K562 (cell line): ENCODE measurements at regions not wholly inside any gene's neighbourhood (a gene's known extent, or its start where the extent isn't known, plus 50 kb on each side); places are given as distances from the start of the nearest gene placed in this dataset.

Experiments used
- ATAC-seq: fragments of 200-7000 bp; cut with Tn5 transposase; 3 replicates; pipeline ENCODE4 v1.9.1; 2020; ENCODE audit warnings: moderate library complexity
- BruUV-seq: library from RNA; stranded (reverse); fragments of 400-500 nt; replicated peaks from 2 replicates; lab custom pipeline; 2021; lab: Mats Ljungman, UMichigan
- CTCF ChIA-PET: fragments of 300-600 bp; formaldehyde crosslinking; extraction: SDS; loops from one replicate; lab custom pipeline; 2021; ENCODE audit warnings: low intra/inter-chr PET ratio; lab: Yijun Ruan, JAX
- POLR2A ChIA-PET: fragments of 300-600, 350-650 bp; sonication (Branson Sonifier 250); formaldehyde crosslinking; extraction: SDS; loops from one replicate; lab custom pipeline; 2021; ENCODE audit warnings: antibody characterized with exemption, inconsistent platforms; lab: Yijun Ruan, JAX
- DNase-seq, 4 experiments: peaks; one replicate each; pipeline versions ENCODE4 v3.0.0 to v3.0.0-alpha.2; 2011 to 2018; ENCODE audit warnings: low spot score in 3 of 4, mixed read lengths in 3 of 4; ENCODE audit errors: extremely low read depth in 1 of 4
- FAIRE-seq: peaks from 2 replicates; lab custom pipeline; 2011; peaks lifted over from hg19 to GRCh38; lab: Jason Lieb, UNC
- H2AFZ ChIP-seq: 2 replicates; pipeline ENCODE4 v1.6.0; 2011; ENCODE audit warnings: low read depth, low read length, control low read depth, inconsistent platforms
- H3K27ac ChIP-seq: fragments of 200-600 bp; 3 replicates; pipeline ENCODE4 v1.8.0; 2011; ENCODE audit warnings: low read depth, mild to moderate bottlenecking, control low read depth, inconsistent platforms, low read length, moderate library complexity, mixed read lengths; ENCODE audit errors: extremely low read depth
- H3K27me3 ChIP-seq, 2 experiments: fragments of 300-600 bp in 1 of 2; 2 replicates in 1 of 2; 3 replicates in 1 of 2; pipeline versions ENCODE4 v1.6.0 to v1.8.0; 2011; ENCODE audit warnings: inconsistent platforms in 2 of 2, low read length in 2 of 2, mild to moderate bottlenecking in 1 of 2, mixed read lengths in 1 of 2, moderate library complexity in 1 of 2; ENCODE audit not compliant: control insufficient read depth in 2 of 2, insufficient read depth in 2 of 2
- H3K36me3 ChIP-seq: fragments of 300-600 bp; 3 replicates; pipeline ENCODE4 v1.8.0; 2011; ENCODE audit warnings: mild to moderate bottlenecking, low read length, inconsistent platforms; ENCODE audit not compliant: control insufficient read depth, insufficient read depth
- H3K4me1 ChIP-seq, 2 experiments: fragments of 200-600 bp in 1 of 2; replicated peaks in 1 of 2; 2 replicates in 1 of 2; 3 replicates in 1 of 2; pipeline versions ENCODE4 v1.5.1 to v1.8.0; 2011; ENCODE audit warnings: inconsistent platforms in 2 of 2, low read length in 2 of 2, mild to moderate bottlenecking in 1 of 2, mixed read lengths in 1 of 2, moderate library complexity in 1 of 2; ENCODE audit not compliant: control insufficient read depth in 2 of 2, insufficient read depth in 2 of 2
- H3K4me2 ChIP-seq: 2 replicates; pipeline ENCODE4 v1.6.1; 2011; ENCODE audit warnings: low read length, control low read depth, inconsistent platforms, mixed read lengths; ENCODE audit not compliant: insufficient read depth
- H3K4me3 ChIP-seq: fragments of 200-600 bp; sonication (generic), shearing (Covaris generic); 2 replicates; pipeline ENCODE4 v1.5.1; 2016; ENCODE audit warnings: control low read depth, inconsistent platforms
- H3K79me2 ChIP-seq: fragments of 200-600 bp; 3 replicates; pipeline ENCODE4 v1.8.0; 2011; ENCODE audit warnings: low read length, inconsistent platforms; ENCODE audit not compliant: control insufficient read depth, insufficient read depth
- H3K9ac ChIP-seq, 2 experiments: 2 replicates each; pipeline versions ENCODE4 v1.6.0 to v1.6.1; 2011; ENCODE audit warnings: low read depth in 2 of 2, low read length in 2 of 2, control low read depth in 1 of 2, inconsistent platforms in 1 of 2, mild to moderate bottlenecking in 1 of 2, mixed read lengths in 1 of 2; ENCODE audit not compliant: insufficient read depth in 1 of 2
- H3K9me1 ChIP-seq: one replicate; pipeline ENCODE4 v1.6.0; 2011; ENCODE audit warnings: inconsistent platforms, mild to moderate bottlenecking, low read length, moderate library complexity; ENCODE audit not compliant: control insufficient read depth, insufficient read depth
- H3K9me3 ChIP-seq: replicated peaks from 2 replicates; pipeline ENCODE4 v1.5.1; 2011; ENCODE audit warnings: low read depth, low read length, inconsistent platforms; ENCODE audit not compliant: control insufficient read depth, insufficient read depth
- H4K20me1 ChIP-seq: replicated peaks from 2 replicates; pipeline ENCODE4 v1.6.1; 2011; ENCODE audit warnings: low read length, inconsistent platforms, mixed read lengths; ENCODE audit not compliant: control insufficient read depth, insufficient read depth
- DDX20 ChIP-seq: fragments of 450-650 bp; IDR thresholded peaks from 2 replicates; pipeline ENCODE4 v1.6.1; 2016; ENCODE audit warnings: missing genetic modification characterization, low read depth, mild to moderate bottlenecking, missing compliant biosample characterization, moderate library complexity
- HNRNPK ChIP-seq: fragments of 200-400 bp; formaldehyde crosslinking; IDR thresholded peaks from one replicate; pipeline ENCODE4 v1.6.1; 2018; ENCODE audit warnings: mild to moderate bottlenecking, low read depth, low read length; ENCODE audit not compliant: poor library complexity, severe bottlenecking
- MECOM ChIP-seq: fragments of 250-450 bp; sonication (Bioruptor Pico); IDR thresholded peaks from 2 replicates; pipeline ENCODE4 v1.8.0; 2022; ENCODE audit warnings: inconsistent platforms
- SMAD4 ChIP-seq: fragments of 250-450 bp; sonication (Bioruptor Pico); conservative IDR thresholded peaks from 2 replicates; pipeline ENCODE4 v1.8.0; 2021; ENCODE audit warnings: inconsistent platforms, mild to moderate bottlenecking, moderate library complexity
- ZNF408 ChIP-seq: fragments of 250-450 bp; sonication (Bioruptor Pico); IDR thresholded peaks from 2 replicates; pipeline ENCODE4 v1.4.0; 2020; ENCODE audit warnings: low read depth, mild to moderate bottlenecking, moderate library complexity
- WGBS: fragments of 100-300 bp; shearing (Covaris generic); methylation state at CpG from one replicate; pipeline ENCODE4 v1.1.6; 2016; ENCODE audit warnings: low coverage, mixed read lengths; ENCODE audit not compliant: insufficient coverage; ENCODE audit errors: missing lambda C conversion rate; 5-methylcytosine and 5-hydroxymethylcytosine counted together
- in situ Hi-C: fragments of 300-500 bp; cut with MboI; formaldehyde crosslinking; loops from 4 replicates; pipeline ENCODE4 v1.15.0; 2018; ENCODE audit warnings: inconsistent platforms, mixed read lengths
- intact Hi-C: fragments of 100-400 bp; cut with micrococcal nuclease; formaldehyde crosslinking; loops from 2 replicates; pipeline ENCODE4 v1.14.2; 2022
- TF ChIP-seq, protein P1 (sequence below): fragments of 200-800 bp; sonication (Bioruptor generic); IDR thresholded peaks from 2 replicates; pipeline ENCODE4 v1.6.1; 2016; ENCODE audit warnings: missing genetic modification characterization, missing compliant biosample characterization

DNA sequence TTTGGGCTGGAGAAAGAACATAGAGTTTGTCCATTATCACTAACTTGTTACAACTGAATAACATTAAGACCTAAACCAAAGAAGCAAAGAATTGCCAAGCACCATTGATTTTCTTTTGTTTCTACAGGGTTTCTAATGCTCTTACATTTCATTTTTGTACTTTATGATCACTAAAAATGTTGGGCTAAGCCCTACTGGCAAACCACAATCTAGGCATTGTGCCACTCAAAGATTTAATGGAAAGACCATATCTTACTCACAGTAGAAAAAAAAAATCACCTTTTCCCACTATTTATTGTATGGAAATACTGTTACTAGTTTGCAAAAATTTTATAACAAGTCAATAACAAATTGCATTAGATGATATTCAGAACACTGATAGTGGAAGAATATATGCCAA lies 447.4 kb upstream of the PKDCC start (continued):
- TF ChIP-seq, protein P1, sequence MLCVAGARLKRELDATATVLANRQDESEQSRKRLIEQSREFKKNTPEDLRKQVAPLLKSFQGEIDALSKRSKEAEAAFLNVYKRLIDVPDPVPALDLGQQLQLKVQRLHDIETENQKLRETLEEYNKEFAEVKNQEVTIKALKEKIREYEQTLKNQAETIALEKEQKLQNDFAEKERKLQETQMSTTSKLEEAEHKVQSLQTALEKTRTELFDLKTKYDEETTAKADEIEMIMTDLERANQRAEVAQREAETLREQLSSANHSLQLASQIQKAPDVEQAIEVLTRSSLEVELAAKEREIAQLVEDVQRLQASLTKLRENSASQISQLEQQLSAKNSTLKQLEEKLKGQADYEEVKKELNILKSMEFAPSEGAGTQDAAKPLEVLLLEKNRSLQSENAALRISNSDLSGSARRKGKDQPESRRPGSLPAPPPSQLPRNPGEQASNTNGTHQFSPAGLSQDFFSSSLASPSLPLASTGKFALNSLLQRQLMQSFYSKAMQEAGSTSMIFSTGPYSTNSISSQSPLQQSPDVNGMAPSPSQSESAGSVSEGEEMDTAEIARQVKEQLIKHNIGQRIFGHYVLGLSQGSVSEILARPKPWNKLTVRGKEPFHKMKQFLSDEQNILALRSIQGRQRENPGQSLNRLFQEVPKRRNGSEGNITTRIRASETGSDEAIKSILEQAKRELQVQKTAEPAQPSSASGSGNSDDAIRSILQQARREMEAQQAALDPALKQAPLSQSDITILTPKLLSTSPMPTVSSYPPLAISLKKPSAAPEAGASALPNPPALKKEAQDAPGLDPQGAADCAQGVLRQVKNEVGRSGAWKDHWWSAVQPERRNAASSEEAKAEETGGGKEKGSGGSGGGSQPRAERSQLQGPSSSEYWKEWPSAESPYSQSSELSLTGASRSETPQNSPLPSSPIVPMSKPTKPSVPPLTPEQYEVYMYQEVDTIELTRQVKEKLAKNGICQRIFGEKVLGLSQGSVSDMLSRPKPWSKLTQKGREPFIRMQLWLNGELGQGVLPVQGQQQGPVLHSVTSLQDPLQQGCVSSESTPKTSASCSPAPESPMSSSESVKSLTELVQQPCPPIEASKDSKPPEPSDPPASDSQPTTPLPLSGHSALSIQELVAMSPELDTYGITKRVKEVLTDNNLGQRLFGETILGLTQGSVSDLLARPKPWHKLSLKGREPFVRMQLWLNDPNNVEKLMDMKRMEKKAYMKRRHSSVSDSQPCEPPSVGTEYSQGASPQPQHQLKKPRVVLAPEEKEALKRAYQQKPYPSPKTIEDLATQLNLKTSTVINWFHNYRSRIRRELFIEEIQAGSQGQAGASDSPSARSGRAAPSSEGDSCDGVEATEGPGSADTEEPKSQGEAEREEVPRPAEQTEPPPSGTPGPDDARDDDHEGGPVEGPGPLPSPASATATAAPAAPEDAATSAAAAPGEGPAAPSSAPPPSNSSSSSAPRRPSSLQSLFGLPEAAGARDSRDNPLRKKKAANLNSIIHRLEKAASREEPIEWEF: no peak

DNA sequence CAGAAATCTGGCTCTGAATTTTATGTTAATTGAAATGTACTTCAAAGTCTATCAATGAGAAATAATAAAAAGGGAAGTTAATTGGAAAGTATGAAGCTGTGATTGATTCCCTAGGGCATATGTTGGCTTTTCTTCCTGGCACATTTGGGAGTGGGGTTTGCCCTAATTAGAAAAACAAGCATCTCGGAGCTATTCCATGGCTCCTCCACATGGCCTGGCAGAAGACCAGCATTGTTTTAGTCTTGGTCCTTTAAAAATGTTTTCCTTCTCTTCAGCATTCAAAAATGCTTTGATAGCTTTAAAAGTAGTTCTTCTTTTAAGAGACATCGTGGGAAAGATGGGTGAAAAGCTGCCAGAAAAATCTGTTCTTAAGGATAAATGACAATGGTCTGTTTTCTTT lies 445.5 kb upstream of the PKDCC start:
- DNase-seq (no peak), FAIRE-seq (no peak)
- H3K27ac ChIP-seq: no peak overlapping the region

More for the DNA sequence above, 445.5 kb upstream of the PKDCC start:
- no peaks in the 10 kb centered on the region for H3K79me2 ChIP-seq
- H3K9me3 ChIP-seq: no peaks in the 10 kb centered on the region
- H4K20me1 ChIP-seq: no peaks in the 10 kb centered on the region
- ChIA-PET POLR2A (no interaction called here), CTCF (no interaction called here)
- TF ChIP-seq MECOM (CRISPR knock-in tag): no peak
- TF ChIP-seq HNRNPK: no peak
- no peak for TF ChIP-seq DDX20
- no peak for TF ChIP-seq ZNF408
- no peak for TF ChIP-seq SMAD4 (CRISPR knock-in tag)
- H3K4me2 ChIP-seq: no peak overlapping the region
- H3K9ac ChIP-seq: no peak overlapping the region
- intact Hi-C loops (no loop called here), in situ Hi-C loops (no loop called here)
- H2AFZ ChIP-seq: no peak overlapping the region
- H3K27me3 ChIP-seq: no peaks in the 10 kb centered on the region
- H3K4me3 ChIP-seq: no peak overlapping the region
- no peaks in the 10 kb centered on the region for H3K4me1 ChIP-seq
- no peak for ATAC-seq
- H3K36me3 ChIP-seq: no peaks in the 10 kb centered on the region
- no TSS peak for BruUV-seq
- H3K9me1 ChIP-seq: no peaks in the 10 kb centered on the region
- 0% methylated on average over 2 of the region's 2 CpGs for WGBS
